GM10266 (cell line): ENCODE measurements at regions not wholly inside any gene's neighbourhood (a gene's known extent, or its start where the extent isn't known, plus 50 kb on each side); places are given as distances from the start of the nearest gene placed in this dataset.

Experiments used
- DNase-seq: peaks from one replicate; pipeline ENCODE4 v3.0.0; 2012; ENCODE audit errors: extremely low spot score
- CTCF ChIP-seq: IDR thresholded peaks from 2 replicates; pipeline ENCODE4 v1.5.1; 2012; ENCODE audit warnings: mild to moderate bottlenecking, low read depth; ENCODE audit not compliant: control insufficient read depth, insufficient read depth; ENCODE audit errors: missing control alignments

GRCh38 chr9:75607521-75607920 lies 283.0 kb upstream of the PCSK5 start:
- DNase-seq: no peak
- TF ChIP-seq CTCF: no peak

- no peak for TF ChIP-seq CTCF
- DNase-seq: no peak
Observed at GRCh38 chr9:75609401-75609800, 281.1 kb upstream of the PCSK5 start.

GRCh38 chr9:75610246-75610645 lies 280.2 kb upstream of the PCSK5 start:
- no peak for TF ChIP-seq CTCF
- no peak for DNase-seq

GRCh38 chr9:75612205-75612604 lies 278.3 kb upstream of the PCSK5 start:
- no peak for TF ChIP-seq CTCF
- no peak for DNase-seq

- DNase-seq: no peak
- TF ChIP-seq CTCF: no peak
Observed at GRCh38 chr9:75612754-75613153, 277.7 kb upstream of the PCSK5 start.

GRCh38 chr9:75615284-75615683 lies 275.2 kb upstream of the PCSK5 start:
- TF ChIP-seq CTCF: no peak
- DNase-seq: no peak

GRCh38 chr9:75616052-75616451 lies 274.4 kb upstream of the PCSK5 start:
- TF ChIP-seq CTCF: no peak
- DNase-seq: no peak
